ENCODE measurements at regions not wholly inside any gene's neighbourhood (a gene's known extent, or its start where the extent isn't known, plus 50 kb on each side); places are given as distances from the start of the nearest gene placed in this dataset.

- no peak for TF ChIP-seq CTCF (IDR thresholded peaks at IDR 0.05)
- no peak for TF ChIP-seq POLR2A (IDR thresholded peaks at IDR 0.05)
These were observed 94.9 kb downstream of the ADRA2C start for GRCh38 chr4:3860913-3861636.

Measured in stomach (tissue), 4 donors.